ENCODE measurements at regions not wholly inside any gene's neighbourhood (a gene's known extent, or its start where the extent isn't known, plus 50 kb on each side); places are given as distances from the start of the nearest gene placed in this dataset.

GRCh38 chr22:34886812-34887211, 179.1 kb upstream of the ISX start:
- no peaks in the 10 kb centered on the region for H3K4me1 ChIP-seq (ENCODE audit: control insufficient read depth in 4 of 4, insufficient read depth in 4 of 4, low read length in 3 of 4)
- TF ChIP-seq ATF3 (IDR thresholded peaks at IDR 0.05) = no peak
- TF ChIP-seq CTCF (IDR thresholded peaks at IDR 0.05; ENCODE audit: low read depth, low read length, missing input control) = no peak
- no peak for TF ChIP-seq HNF4A (conservative IDR thresholded peaks at IDR 0.05)
- TF ChIP-seq YY1 (IDR thresholded peaks at IDR 0.05) = no peak
- no peak for TF ChIP-seq FOXA2 (IDR thresholded peaks at IDR 0.05)
- TF ChIP-seq JUND (IDR thresholded peaks at IDR 0.05) = no peak
- TF ChIP-seq MAX (IDR thresholded peaks at IDR 0.05) = no peak
- TF ChIP-seq GABPA (IDR thresholded peaks at IDR 0.05 in 1 of 2, conservative IDR thresholded peaks at IDR 0.05 in 1 of 2) = no peak
- H3K4me3 ChIP-seq (ENCODE audit: low read depth in 1 of 3, low read length in 3 of 3) = no peak overlapping the region
- no peak for DNase-seq (ENCODE audit: low spot score)
- H3K9ac ChIP-seq (ENCODE audit: low read depth in 1 of 2, low read length in 2 of 2) = no peak overlapping the region
- no peak overlapping the region for H3K27ac ChIP-seq (ENCODE audit: low read depth in 1 of 2, low read length in 2 of 2)
- H3K27me3 ChIP-seq (ENCODE audit: control insufficient read depth in 4 of 4, insufficient read depth in 4 of 4, low read length in 3 of 4) = no peaks in the 10 kb centered on the region
- H3K36me3 ChIP-seq (ENCODE audit: control insufficient read depth in 4 of 4, insufficient read depth in 3 of 4, low read depth in 1 of 4, low read length in 3 of 4) = no peaks in the 10 kb centered on the region
- peaks cover 2 to 9% (median 5%) of the 10 kb centered on the region in 4 donors for H3K9me3 ChIP-seq (ENCODE audit: control insufficient read depth in 4 of 4, low read length in 3 of 4)
- 79% methylated on average over 1 of the region's 1 CpG for WGBS

- Histone ChIP-seq H3K4me1 (ENCODE audit: control insufficient read depth in 4 of 4, insufficient read depth in 4 of 4, low read length in 3 of 4) (no peaks in the 10 kb centered on the region), H3K9ac (ENCODE audit: low read depth in 1 of 2, low read length in 2 of 2) (no peak overlapping the region), H3K9me3 (ENCODE audit: control insufficient read depth in 4 of 4, low read length in 3 of 4) (peaks cover 0 to 5% (median 0%) of the 10 kb centered on the region in 4 donors), H3K36me3 (ENCODE audit: control insufficient read depth in 4 of 4, insufficient read depth in 3 of 4, low read depth in 1 of 4, low read length in 3 of 4) (no peaks in the 10 kb centered on the region), H3K4me3 (ENCODE audit: low read depth in 1 of 3, low read length in 3 of 3) (no peak overlapping the region), H3K27ac (ENCODE audit: low read depth in 1 of 2, low read length in 2 of 2) (no peak overlapping the region), H3K27me3 (ENCODE audit: control insufficient read depth in 4 of 4, insufficient read depth in 4 of 4, low read length in 3 of 4) (peaks cover 0 to under 1% (median 0%) of the 10 kb centered on the region in 4 donors)
- WGBS = 73% methylated on average over 1 of the region's 1 CpG
- no peak for DNase-seq (ENCODE audit: low spot score)
- no peak for TF ChIP-seq MAX (IDR thresholded peaks at IDR 0.05)
- no peak for TF ChIP-seq JUND (IDR thresholded peaks at IDR 0.05)
- TF ChIP-seq RAD21 (IDR thresholded peaks at IDR 0.05) = no peak
- TF ChIP-seq ATF3 (IDR thresholded peaks at IDR 0.05) = no peak
- no peak for TF ChIP-seq TAF1 (conservative IDR thresholded peaks at IDR 0.05)
- TF ChIP-seq HNF4G (IDR thresholded peaks at IDR 0.05) = no peak
- TF ChIP-seq REST (IDR thresholded peaks at IDR 0.05) = no peak
- TF ChIP-seq RXRA (IDR thresholded peaks at IDR 0.05) = no peak
- TF ChIP-seq CTCF (IDR thresholded peaks at IDR 0.05; ENCODE audit: low read depth, low read length, missing input control) = no peak
- TF ChIP-seq YY1 (IDR thresholded peaks at IDR 0.05) = no peak
- TF ChIP-seq HNF4A (conservative IDR thresholded peaks at IDR 0.05) = no peak
- no peak for TF ChIP-seq NR2F2 (IDR thresholded peaks at IDR 0.05)
- no peak for TF ChIP-seq SP1 (IDR thresholded peaks at IDR 0.05)
Observed at GRCh38 chr22:34897126-34897525, 168.8 kb upstream of the ISX start.
